Activated CD8-positive, alpha-beta memory T cell treated with anti-CD3 and anti-CD28 coated beads for 1 hour (primary cell): ENCODE measurements at regions not wholly inside any gene's neighbourhood (a gene's known extent, or its start where the extent isn't known, plus 50 kb on each side); places are given as distances from the start of the nearest gene placed in this dataset.

Experiments
- DNase-seq, 2 donors: peaks; one replicate each; pipeline ENCODE4 v3.0.0-alpha.2; 2020; ENCODE audit warnings: low read depth in 1 of 2; ENCODE audit errors: extremely low read depth in 1 of 2

DNA sequence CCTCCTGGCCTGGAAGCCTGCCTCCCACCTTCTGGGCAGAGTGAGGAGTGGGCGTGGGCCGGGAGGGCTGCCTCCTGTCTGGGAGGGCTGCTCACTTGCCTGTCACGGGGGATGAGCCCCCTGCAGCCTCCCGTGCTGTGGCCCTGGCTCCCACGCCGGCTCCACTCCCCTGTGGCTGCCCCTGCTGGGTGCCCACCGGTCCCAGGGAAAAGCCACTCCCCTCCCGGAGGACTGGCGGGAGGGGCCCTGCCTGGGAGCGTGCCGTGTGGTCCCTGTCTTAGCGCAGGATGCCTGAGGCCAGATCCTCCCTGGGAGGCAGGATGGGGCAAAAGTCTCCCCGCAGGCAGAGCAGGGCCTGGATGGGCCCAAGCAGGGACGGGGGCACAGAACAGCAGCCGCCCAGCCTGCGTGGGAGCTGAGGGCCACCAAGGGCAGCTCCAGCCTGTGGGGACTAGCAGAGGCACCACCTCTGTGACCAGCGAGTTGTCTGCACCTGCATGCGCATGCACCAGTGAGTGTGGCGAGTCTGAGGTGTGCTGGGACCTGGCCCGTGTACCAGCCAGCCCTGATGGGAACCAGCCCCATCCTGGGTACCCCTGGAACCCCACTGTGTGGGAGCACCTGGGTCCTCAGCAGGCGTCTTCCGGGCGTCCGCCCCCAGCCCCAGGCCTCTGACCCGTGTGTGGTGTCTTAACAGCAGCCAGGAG, 339.9 kb downstream of the SEC14L1 start:
- no peak for DNase-seq

DNA sequence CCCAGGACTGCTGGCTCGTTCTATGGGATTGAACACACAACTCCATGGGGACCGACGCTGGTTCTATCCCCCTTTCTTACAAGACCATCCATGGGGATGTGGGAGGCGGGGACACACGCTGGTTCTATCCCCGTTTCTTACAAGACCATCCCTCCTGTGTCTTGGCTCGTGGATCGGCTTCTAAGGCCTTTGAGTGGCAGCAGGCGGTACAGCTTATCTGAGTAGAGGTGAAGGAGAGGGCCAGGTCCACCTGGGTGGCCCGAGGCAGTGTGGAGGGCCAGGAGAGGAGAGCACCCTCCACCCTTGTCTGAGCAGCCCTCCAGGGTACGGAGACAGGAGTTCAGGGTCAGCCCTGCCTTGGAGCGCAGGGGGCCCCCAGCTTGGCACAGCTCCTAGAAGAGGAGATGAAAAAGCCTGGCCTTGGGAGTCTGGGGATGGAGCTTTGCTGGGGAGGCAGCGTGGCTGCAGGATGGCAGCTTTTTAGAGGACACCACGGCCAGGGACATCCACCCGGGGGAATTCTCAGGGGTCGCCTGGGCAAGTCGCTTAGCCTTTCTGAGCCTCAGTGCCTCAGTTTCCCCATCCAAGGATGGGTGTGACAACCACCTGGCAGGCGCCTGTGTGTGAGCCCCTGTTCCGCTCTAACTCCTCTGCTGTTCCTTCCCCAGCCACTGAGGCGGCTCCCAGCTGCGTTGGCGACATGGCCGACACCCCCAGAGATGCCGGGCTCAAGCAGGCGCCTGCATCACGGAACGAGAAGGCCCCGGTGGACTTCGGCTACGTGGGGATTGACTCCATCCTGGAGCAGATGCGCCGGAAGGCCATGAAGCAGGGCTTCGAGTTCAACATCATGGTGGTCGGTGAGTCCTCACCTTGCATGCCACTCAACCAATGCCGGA, 341.0 kb downstream of the SEC14L1 start:
- no peak for DNase-seq

DNA sequence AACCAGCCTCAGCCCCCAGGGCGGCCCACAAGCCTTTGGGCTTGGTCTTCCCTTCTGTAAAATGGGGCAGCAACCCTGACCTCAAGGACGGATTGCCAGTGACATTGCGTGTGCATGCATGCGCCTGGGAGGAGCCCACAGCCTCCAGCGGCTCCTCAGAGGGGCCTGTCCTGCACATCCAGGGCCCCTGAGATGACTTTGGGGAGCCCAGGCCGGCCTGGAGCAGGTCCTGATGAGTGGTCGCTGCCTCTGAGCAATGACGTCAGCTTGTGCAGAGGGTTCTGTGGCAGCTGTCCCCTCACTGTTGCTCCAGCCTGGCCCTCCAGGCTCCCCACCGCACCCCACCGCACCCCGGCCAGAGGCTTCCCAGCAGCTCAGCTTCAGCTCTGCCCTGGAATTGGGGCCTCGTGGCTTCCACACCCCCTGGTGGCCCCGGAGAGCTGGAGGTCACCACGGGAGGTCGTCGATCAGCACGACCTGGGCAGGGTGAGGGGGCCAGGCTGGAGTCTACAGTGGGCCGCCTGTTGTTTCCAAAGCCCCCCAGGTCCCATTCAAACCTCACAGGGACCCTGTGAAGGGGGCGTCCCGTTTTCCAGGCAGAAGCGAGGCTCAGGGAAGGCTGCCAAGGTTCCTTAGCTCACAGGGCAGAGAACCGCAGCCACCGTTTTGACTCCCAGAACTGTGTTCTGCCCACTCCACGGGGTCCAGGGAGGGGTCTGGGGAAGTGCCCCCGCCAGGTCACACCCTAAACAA, 341.8 kb downstream of the SEC14L1 start:
- DNase-seq = no peak

DNA sequence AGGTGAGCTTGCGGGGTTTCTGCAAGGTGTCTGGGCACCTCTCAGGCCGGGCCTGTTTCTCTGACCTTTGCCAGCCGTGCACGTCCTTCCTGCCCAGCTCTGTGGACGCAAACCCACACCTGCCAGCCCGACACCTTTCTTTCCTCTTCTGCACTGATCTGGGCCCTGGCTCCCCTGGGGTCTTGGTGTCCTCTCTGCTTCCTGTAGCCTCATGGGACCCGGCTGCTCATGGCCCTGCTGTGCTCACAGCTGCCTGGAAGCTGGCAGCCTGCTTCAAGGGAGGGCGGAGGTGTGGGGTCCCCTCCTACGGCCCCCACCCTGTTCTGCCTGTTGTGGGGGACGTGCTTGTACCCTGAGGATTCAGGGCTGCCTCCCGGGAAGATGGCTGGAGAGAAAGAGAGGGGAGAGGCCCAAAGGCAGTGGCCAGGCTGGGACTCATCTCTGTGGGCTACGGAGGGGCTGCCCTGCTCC, 342.4 kb downstream of the SEC14L1 start:
- DNase-seq = no peak

DNA sequence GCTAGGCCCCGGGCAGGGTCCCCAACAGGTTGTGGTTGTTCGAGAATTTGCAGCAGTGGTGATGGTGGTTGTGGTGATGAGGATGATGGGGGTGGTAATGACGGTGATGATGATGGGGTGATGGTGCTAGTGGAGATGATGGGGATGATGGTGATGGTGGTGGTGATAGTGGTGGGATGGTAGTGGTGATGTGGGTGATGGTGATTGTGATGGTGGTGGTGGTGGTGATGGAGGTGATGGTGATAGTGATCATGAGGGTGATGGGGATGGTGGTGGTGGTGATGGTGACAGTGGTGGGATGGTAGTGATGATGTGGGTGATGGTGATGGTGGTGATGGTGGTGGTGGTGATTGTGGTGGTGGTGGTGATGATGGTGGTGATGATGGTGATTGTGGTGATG, 343.3 kb downstream of the SEC14L1 start:
- DNase-seq = no peak

DNA sequence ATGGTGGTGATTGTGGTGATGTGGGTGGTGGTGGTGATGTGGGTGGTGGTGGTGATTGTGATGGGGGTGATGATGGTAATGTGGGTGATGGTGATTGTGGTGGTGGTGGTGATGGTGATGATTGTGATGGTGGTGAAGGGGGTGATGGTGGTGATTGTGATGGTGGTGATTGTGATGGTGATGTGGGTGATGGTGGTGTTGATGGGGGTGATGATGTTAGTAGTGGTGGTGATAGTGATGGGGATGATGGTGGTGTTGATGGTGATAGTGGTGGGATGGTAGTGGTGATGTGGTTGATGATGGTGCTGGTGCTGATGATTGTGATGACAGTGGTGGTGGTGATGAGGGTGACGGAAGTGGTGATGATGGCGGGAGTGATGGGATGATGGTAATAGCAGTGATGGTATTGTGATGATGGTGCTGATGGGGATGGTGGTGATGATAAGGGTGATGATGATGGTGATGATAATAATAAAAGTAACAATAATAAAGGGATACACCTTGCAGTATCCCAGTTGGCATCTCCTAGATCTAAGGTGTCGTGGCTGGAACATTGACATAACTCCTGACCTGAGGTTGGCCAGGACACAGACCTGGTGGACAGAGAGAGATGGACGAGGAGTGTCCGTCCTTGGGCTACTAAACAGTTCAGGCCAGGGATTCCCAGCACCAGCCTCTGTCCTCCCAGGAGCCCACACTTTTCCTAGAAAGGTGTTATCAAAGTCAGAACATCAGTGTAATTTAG, 344.5 kb downstream of the SEC14L1 start:
- no peak for DNase-seq

DNA sequence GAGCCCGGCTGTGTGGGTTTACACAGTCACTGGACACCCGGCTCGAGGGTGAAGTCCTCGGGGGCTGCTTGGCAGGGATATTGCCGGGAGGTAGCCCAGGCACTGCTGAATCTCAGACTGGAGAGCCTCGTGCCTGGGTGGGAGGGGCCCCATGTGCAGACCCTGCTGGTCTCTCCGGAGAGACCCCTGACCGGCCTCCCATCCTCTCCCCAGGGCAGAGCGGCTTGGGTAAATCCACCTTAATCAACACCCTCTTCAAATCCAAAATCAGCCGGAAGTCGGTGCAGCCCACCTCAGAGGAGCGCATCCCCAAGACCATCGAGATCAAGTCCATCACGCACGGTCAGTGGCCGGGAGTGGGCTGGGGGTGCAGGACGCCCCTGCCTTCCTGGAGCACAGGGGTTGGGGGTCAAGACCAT, 346.5 kb downstream of the SEC14L1 start:
- no peak for DNase-seq

DNA sequence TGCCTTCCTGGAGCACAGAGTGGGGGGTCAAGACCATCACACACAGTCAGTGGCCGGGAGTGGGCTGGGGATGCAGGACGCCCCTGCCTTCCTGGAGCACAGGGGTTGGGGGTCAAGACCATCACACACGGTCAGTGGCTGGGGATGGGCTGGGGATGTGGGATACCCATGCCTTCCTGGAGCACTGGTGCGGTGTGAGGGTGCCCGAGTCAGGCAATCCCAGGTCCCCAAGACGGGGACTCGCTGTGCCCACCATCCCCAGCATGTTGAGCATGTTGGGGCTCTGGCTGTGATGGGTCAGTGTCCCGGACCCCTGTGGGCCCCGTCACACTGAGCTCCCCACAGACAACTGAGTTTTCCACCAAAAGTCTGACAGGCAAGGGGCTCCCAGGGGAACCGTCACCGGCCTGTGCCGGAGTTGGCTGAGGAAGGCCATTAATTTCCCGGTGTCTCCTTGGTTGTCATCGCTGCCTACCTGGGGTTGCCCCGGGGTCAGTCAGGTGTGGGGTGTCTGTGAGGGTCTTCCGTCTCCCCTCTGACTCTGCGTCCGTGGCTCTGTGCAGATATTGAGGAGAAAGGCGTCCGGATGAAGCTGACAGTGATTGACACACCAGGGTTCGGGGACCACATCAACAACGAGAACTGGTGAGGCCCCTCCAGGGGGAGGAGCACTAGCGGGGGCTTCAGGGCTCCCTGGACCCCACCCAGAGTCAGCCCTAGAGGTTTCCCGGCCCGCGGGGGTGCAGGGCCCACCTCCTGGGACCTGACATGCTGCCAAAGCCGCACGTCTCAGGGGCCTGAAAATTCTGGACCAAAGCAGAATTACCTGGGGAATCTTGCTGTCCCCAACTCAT, 347.1 kb downstream of the SEC14L1 start:
- DNase-seq = no peak

DNA sequence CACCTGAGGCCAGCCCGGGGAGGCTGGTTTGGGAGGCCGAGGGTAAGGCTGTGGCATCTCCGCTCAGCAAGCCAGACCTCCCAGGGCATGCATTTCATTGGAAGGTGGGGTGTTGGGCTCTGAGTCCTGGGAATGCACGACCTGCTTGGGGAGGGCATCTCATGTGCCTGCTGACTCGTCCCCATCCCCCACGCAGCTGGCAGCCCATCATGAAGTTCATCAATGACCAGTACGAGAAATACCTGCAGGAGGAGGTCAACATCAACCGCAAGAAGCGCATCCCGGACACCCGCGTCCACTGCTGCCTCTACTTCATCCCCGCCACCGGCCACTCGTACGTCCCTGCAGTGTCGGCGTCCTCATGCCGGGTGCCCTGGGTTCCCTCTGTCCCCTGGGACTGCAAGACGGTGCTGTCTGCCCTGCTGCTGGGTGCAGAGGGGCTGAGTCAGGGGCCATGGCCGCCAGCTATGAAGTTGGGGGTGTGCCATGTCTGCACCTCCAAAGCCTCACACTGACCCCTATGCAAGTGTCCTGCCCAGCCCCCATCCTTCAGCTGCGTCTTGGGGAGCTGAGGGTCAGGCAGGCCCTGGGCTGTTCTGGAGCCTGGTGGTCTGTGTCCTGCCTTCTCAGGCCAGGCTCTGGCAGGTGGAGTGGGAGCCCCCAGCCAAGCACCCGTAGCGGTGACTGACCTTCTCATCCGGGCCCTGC, 347.9 kb downstream of the SEC14L1 start:
- DNase-seq = no peak

DNA sequence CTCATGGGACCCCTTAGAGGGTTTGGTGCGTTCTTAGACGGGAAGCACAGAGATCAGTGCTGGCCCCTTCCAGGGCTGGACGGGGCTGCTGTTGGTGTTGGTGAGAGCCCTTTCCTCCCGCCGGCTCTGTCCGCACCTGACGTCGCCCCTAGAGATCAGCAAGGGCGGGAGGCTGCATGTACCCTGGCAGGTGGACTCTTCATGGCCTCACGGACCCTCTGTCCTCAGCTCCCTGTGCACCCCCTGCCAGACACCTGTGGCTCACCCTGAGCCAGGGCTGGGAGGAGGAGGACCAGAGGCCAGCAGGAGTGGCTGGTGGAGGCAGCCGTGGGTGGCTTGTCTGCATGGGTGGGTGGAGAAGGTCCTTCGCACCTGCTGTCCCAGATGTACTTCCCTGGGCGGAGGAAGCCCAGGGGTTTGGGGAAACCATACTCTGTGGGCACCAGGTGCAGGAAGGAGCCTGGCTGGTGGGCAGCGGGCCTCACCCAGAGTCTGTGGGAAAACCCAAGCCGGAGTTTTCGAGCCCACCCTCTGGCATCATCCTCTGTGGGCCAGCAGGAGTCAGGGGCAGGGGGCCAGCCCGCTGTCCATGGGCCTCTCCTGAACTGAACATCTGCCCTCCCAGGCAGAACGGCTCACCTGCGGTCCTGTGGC, 348.6 kb downstream of the SEC14L1 start:
- no peak for DNase-seq

DNA sequence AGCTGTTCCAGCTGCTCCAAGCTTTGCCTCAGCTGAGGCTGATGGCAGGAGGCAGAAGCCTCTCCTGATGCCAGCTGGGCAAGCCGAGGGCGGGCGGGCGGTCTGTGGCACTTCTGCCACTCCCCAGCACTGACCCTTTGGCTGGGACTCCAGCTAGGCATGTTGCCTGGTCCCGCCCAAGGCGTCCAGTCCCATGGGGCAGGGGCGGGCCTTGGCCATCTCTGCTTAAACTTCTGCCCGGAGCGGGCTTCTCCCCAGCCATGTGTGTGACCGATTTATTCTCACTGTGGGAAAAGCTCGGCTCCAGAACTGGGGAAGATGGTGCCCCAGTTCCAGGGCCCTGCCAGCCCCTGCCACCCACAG, 349.1 kb downstream of the SEC14L1 start:
- DNase-seq = no peak

DNA sequence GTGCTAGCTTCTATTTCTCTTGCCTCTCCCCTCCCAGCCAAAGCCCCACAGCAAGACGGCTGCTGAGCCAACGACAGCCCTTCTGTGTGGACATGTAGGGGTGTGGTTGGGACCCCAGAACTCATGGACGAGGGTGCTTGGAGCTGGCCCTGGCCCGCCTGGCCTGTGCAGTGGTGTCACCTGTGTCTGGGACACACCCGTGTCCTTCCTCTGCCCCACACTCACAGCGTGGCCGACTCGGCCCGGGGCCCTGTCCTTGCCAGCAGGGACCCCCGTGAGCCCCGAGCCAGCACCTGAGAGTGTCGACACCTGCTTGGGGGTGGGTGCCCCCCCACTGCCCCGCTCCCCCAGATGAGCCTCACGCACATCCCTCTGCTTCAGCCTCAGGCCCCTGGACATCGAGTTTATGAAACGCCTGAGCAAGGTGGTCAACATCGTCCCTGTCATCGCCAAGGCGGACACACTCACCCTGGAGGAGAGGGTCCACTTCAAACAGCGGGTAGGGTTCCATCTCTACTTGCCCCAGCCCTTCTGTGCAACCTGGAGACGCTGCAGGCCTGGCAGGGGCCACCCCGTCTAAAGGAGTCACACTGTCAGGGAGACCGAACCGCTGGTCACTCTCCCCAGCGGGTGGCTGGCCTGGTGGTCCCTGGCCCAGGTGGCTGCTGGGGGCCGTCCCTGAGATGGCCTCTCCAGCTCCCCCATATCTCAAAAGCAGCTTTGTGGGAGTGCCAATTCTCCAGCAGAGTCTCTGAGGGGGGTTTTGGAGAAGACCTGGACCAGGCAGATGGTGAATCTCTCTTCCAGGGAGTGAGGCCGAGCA, 349.8 kb downstream of the SEC14L1 start:
- no peak for DNase-seq

DNA sequence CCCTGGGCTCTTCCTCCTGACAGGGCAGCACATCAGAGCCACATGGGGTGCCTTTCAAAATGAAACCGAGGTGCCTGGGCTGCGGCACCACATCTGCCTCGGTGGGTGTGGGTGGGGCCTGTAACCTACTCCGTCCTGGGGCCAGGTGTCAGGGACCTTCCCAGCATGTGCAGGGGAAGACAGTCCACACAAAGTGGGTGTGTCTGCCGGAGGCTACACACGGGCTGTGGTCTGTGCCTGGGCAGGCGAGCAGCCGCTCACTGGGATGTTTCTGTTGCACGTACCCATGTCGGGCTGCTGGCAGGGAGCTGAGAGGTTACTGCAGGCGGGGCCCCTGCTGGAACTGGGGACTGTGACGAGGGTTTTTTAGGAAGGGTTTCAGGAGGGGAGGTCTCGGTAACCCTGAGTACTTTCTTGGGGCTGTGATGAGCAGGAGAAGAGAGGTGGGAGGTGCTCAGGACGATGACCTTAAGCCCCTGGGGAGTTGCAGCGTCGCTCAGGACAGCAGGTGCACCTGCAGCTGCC, 351.2 kb downstream of the SEC14L1 start:
- DNase-seq = no peak

DNA sequence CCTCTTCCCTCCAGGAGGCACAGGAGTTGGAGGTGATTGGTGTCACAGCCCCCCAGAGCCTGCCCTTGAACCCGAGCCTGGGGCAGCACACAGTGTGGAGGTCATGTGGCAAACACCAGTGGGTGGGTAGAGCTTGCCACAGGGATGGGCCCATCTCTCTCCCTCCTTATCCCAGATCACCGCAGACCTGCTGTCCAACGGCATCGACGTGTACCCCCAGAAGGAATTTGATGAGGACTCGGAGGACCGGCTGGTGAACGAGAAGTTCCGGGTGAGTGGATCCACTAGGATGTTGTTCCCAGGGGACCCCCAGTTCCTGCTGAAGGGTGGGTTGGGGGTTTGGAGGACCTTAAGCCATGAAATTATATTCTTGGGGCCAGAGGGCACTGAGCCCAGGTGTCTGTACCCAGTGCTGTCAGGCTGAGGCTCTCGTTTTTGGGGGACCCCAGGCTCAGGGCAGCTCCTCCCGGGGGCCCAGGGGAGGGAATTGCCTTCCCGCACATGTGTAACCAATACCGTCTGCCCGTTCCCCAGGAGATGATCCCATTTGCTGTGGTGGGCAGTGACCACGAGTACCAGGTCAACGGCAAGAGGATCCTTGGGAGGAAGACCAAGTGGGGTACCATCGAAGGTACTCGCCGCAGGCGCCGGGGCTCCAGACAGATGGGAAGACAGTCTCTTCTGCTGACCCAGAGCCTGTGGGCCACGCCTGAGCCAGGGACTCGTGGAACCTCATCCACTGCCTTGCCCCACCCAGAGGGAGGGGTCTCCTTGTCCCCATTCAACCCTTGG, 351.9 kb downstream of the SEC14L1 start:
- no peak for DNase-seq

DNA sequence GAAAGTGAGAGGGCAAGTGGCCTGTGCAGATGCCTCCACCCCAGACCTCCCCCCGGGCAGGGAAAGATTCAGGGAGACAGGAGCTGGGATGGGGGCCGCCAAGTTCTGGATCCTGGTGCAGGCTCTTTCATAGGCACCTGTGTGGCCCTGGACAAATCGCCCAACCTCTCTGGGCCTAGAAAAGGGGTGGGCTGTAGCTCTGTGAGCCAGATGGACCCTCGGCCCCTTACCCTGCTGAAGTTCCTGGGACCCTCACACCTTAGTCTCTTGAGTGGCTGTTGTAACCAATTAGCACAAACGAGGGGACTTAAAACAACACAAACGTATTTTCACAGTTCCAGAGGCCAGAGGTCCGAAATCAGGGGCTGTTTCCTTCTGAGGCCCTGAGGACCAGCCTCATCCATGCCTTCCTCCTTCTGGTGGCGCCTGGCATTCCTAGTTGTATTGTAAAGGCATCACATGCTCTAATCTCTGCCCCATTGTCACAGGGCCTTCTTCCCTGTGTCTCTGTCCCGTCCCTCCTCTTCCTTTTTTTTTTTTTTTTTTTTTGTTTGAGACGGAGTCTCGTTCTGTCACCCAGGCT, 352.6 kb downstream of the SEC14L1 start:
- no peak for DNase-seq

DNA sequence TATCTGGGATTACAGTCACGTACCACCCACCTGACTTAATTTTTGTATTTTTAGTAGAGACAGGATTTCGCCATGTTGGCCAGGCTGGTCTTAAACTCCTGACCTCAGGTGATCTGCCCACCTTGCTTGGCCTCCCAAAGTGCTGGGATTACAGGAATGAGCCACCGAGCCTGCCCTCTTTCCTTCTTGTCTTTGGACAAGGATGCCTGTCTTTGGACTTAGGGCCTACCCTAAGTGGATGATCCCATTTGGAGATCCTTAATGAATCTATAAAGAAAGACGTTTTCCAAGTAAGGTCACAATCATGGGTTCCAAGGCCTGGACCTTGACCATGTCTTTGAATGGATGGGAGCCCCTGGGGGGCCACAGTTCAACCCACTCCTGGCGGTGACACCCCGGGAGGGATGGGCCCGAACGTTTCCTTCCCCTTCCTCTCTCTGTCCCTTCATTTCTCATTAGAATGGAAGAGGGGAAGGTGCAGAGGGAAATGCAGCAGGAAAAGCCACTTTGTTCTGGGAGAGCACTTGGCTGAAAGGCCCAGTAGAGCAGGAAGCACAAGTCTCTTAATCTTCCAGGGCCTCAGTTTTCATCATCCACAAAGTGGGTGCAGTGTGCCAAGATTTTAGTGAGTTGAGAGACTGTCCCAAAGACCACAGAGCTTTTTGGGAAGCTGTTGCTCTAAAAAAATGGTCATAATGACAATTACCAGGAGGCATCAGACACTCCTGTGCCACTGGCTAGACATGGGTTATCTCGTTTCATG, 353.3 kb downstream of the SEC14L1 start:
- DNase-seq = no peak
